SU-DHL-6 (cell line): ENCODE measurements at regions not wholly inside any gene's neighbourhood (a gene's known extent, or its start where the extent isn't known, plus 50 kb on each side); places are given as distances from the start of the nearest gene placed in this dataset.

ENCODE experiments used
- H2AFZ ChIP-seq: fragments of 200-600 bp; sonication (generic); 2 replicates; pipeline ENCODE4 v1.6.1; 2014; ENCODE audit warnings: low read depth, mild to moderate bottlenecking, moderate library complexity, mixed read lengths, antibody characterized with exemption, low read length; ENCODE audit not compliant: severe bottlenecking
- H3F3A ChIP-seq: fragments of 200-600 bp; shearing (Covaris generic); 2 replicates; pipeline ENCODE4 v1.6.0; 2016; ENCODE audit warnings: antibody characterized with exemption, mild to moderate bottlenecking; ENCODE audit not compliant: insufficient read depth
- H3K27ac ChIP-seq: fragments of 200-600 bp; sonication (generic); 2 replicates; pipeline ENCODE4 v1.5.1; 2016; ENCODE audit warnings: low read depth, mild to moderate bottlenecking, low read length, moderate library complexity, mixed read lengths
- H3K27me3 ChIP-seq: fragments of 200-600 bp; sonication (generic), shearing (Covaris generic); 2 replicates; pipeline ENCODE4 v1.6.0; 2014; ENCODE audit warnings: mild to moderate bottlenecking, low read length
- H3K36me3 ChIP-seq: fragments of 200-600 bp; sonication (generic); 2 replicates; pipeline ENCODE4 v1.6.1; 2014; ENCODE audit warnings: mild to moderate bottlenecking, low read length, mixed read lengths
- H3K4me2 ChIP-seq: fragments of 300-600, 200-600 bp; shearing (Covaris generic), sonication (generic); 2 replicates; pipeline ENCODE4 v1.6.0; 2014; ENCODE audit warnings: low read length, low read depth, mild to moderate bottlenecking; ENCODE audit not compliant: poor library complexity, severe bottlenecking
- H3K4me3 ChIP-seq: fragments of 200-600 bp; sonication (generic); 2 replicates; pipeline ENCODE4 v1.5.1; 2014; ENCODE audit warnings: antibody characterized with exemption, low read length, mild to moderate bottlenecking, mixed read lengths; ENCODE audit not compliant: insufficient read depth, poor library complexity, severe bottlenecking
- H3K79me2 ChIP-seq: fragments of 200-600 bp; sonication (generic); 2 replicates; pipeline ENCODE4 v1.6.1; 2014; ENCODE audit warnings: mild to moderate bottlenecking, low read length, moderate library complexity; ENCODE audit not compliant: insufficient read depth
- H3K9ac ChIP-seq: fragments of 200-600 bp; sonication (generic); 2 replicates; pipeline ENCODE4 v1.7.0; 2014; ENCODE audit warnings: mild to moderate bottlenecking, low read length
- H3K9me2 ChIP-seq: fragments of 200-600 bp; sonication (generic); replicated peaks from 2 replicates; pipeline ENCODE4 v1.6.1; 2014; ENCODE audit warnings: low read length; ENCODE audit not compliant: insufficient read depth
- H3K9me3 ChIP-seq: fragments of 200-600 bp; sonication (generic); 2 replicates; pipeline ENCODE4 v1.6.1; 2014; ENCODE audit warnings: low read length, mixed read lengths; ENCODE audit not compliant: insufficient read depth
- H4K20me1 ChIP-seq: fragments of 200-600 bp; sonication (generic); 2 replicates; pipeline ENCODE4 v1.6.1; 2014; ENCODE audit warnings: low read depth, mild to moderate bottlenecking, antibody characterized with exemption, low read length, moderate library complexity, mixed read lengths
- CTCF ChIP-seq: fragments of 200-600 bp; sonication (generic); IDR thresholded peaks from one replicate; pipeline ENCODE4 v1.5.1; 2017; ENCODE audit warnings: antibody characterized with exemption, mild to moderate bottlenecking, low read length, moderate library complexity; ENCODE audit not compliant: insufficient read depth, poor library complexity, severe bottlenecking
- EZH2phosphoT487 ChIP-seq: fragments of 200-600 bp; sonication (generic), shearing (Covaris generic); conservative IDR thresholded peaks from 2 replicates; pipeline ENCODE4 v1.6.1; 2018; ENCODE audit warnings: mild to moderate bottlenecking, antibody characterized with exemption, low read length, moderate library complexity, mixed read lengths

GRCh38 chr2:78093436-78093835, 571.3 kb upstream of the LRRTM4 start:
- H2AFZ ChIP-seq, result no peak overlapping the region
- H3F3A ChIP-seq, result no peaks in the 10 kb centered on the region
- TF ChIP-seq EZH2phosphoT487 (no peak), CTCF (no peak)
- no peak overlapping the region for H3K4me2 ChIP-seq
- no peak overlapping the region for H3K4me3 ChIP-seq
- H3K36me3 ChIP-seq, result no peaks in the 10 kb centered on the region
- H4K20me1 ChIP-seq, result no peaks in the 10 kb centered on the region
- H3K27me3 ChIP-seq, result no peaks in the 10 kb centered on the region
- H3K79me2 ChIP-seq, result no peaks in the 10 kb centered on the region
- no peaks in the 10 kb centered on the region for H3K9me3 ChIP-seq
- H3K9ac ChIP-seq, result no peak overlapping the region
- no peak overlapping the region for H3K27ac ChIP-seq
- no peaks in the 10 kb centered on the region for H3K9me2 ChIP-seq

- Histone ChIP-seq H3F3A (no peaks in the 10 kb centered on the region), H3K9me2 (no peaks in the 10 kb centered on the region), H3K36me3 (no peaks in the 10 kb centered on the region), H3K4me2 (no peak overlapping the region), H2AFZ (no peak overlapping the region), H3K27me3 (no peaks in the 10 kb centered on the region), H3K4me3 (no peak overlapping the region), H3K9me3 (no peaks in the 10 kb centered on the region), H3K79me2 (no peaks in the 10 kb centered on the region), H3K9ac (no peak overlapping the region), H3K27ac (no peak overlapping the region), H4K20me1 (no peaks in the 10 kb centered on the region)
- TF ChIP-seq EZH2phosphoT487, result no peak
- TF ChIP-seq CTCF, result no peak
These were observed 587.1 kb upstream of the LRRTM4 start for GRCh38 chr2:78109272-78109671.

- Histone ChIP-seq H3K9me3 (no peaks in the 10 kb centered on the region), H3K9me2 (no peaks in the 10 kb centered on the region), H3F3A (no peaks in the 10 kb centered on the region), H3K4me2 (no peak overlapping the region), H3K36me3 (no peaks in the 10 kb centered on the region), H4K20me1 (no peaks in the 10 kb centered on the region), H2AFZ (no peak overlapping the region), H3K27me3 (no peaks in the 10 kb centered on the region), H3K9ac (no peak overlapping the region), H3K4me3 (no peak overlapping the region), H3K79me2 (no peaks in the 10 kb centered on the region), H3K27ac (no peak overlapping the region)
- TF ChIP-seq CTCF, result no peak
- TF ChIP-seq EZH2phosphoT487, result no peak
These were observed 593.1 kb upstream of the LRRTM4 start for GRCh38 chr2:78115291-78115690.

GRCh38 chr2:78118037-78118436, 595.9 kb upstream of the LRRTM4 start:
- TF ChIP-seq CTCF, result no peak
- no peak for TF ChIP-seq EZH2phosphoT487
- H3K9me2 ChIP-seq, result no peaks in the 10 kb centered on the region
- H2AFZ ChIP-seq, result no peak overlapping the region

More at GRCh38 chr2:78118037-78118436, 595.9 kb upstream of the LRRTM4 start:
- H3K4me2 ChIP-seq, result no peak overlapping the region
- no peaks in the 10 kb centered on the region for H3K9me3 ChIP-seq
- H3K9ac ChIP-seq, result no peak overlapping the region
- H3K36me3 ChIP-seq, result no peaks in the 10 kb centered on the region
- H3F3A ChIP-seq, result no peaks in the 10 kb centered on the region
- H3K79me2 ChIP-seq, result no peaks in the 10 kb centered on the region
- no peaks in the 10 kb centered on the region for H4K20me1 ChIP-seq
- no peak overlapping the region for H3K4me3 ChIP-seq
- H3K27me3 ChIP-seq, result no peaks in the 10 kb centered on the region
- no peak overlapping the region for H3K27ac ChIP-seq
